ENCODE measurements at regions not wholly inside any gene's neighbourhood (a gene's known extent, or its start where the extent isn't known, plus 50 kb on each side); places are given as distances from the start of the nearest gene placed in this dataset.

DNA sequence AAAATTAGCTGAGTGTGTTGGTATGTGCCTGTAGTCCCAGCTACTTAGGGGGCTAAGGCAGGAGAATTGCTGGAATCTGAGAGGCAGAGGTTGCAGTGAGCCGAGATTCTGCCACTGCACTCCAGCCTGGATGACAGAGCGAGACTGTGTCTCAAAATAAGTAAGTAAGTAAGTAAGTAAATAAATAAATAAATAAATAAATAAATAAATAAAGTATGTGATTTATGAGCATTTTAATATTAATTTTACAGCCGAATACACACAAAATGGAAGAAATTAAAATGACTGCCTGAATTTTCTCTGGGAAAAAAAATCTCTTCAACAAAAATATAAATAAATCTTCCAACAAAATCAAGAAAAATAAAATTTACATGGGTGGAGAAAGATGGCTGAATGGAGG lies 740.7 kb downstream of the CDH18 start:
- Mint-ChIP-seq H3K27ac (no peak overlapping the region), H3K27me3 (ENCODE audit: low read depth in 3 of 3) (peaks cover 0 to 4% (median 1%) of the 10 kb centered on the region in 3 donors), H3K4me1 (no peaks in the 10 kb centered on the region), H3K4me3 (no peak overlapping the region), H3K9me3 (peaks cover 0 to 12% (median 8%) of the 10 kb centered on the region in 7 donors), H3K36me3 (no peaks in the 10 kb centered on the region)
- H3K27ac ChIP-seq (ENCODE audit: low read depth in 1 of 2, low read length in 2 of 2) = no peak overlapping the region
- no peak overlapping the region for H2AFZ ChIP-seq (ENCODE audit: insufficient read depth, low read depth, low read length, poor library complexity, severe bottlenecking)
- WGBS (ENCODE audit: insufficient coverage) = no CpG with 5 or more reads among the region's 3 CpGs
- H3K9ac ChIP-seq (ENCODE audit: insufficient read depth, low read length, poor library complexity, severe bottlenecking) = no peak overlapping the region
- peaks cover 12 to 17% of the 10 kb centered on the region in 2 donors for H3K9me3 ChIP-seq (replicated peaks in 1 of 2; ENCODE audit: control insufficient read depth in 1 of 2, insufficient read depth in 1 of 2, low read length in 2 of 2)
- no peaks in the 10 kb centered on the region for H3K36me3 ChIP-seq (replicated peaks in 1 of 2; ENCODE audit: control insufficient read depth in 1 of 2, insufficient read depth in 2 of 2, low read length in 2 of 2)
- H3K27me3 ChIP-seq (ENCODE audit: control insufficient read depth in 2 of 2, insufficient read depth in 2 of 2, low read length in 2 of 2) = no peaks in the 10 kb centered on the region
- H3K4me3 ChIP-seq (replicated peaks in 1 of 3; ENCODE audit: low read depth in 2 of 3, low read length in 3 of 3) = no peak overlapping the region
- DNase-seq = no peak
- intact Hi-C loops (cut with micrococcal nuclease) = no loop called here
- H3K79me2 ChIP-seq (ENCODE audit: insufficient read depth, low read length) = no peaks in the 10 kb centered on the region
- no peak for TF ChIP-seq CTCF (IDR thresholded peaks at IDR 0.05)
- no peak overlapping the region for H3K4me2 ChIP-seq (replicated peaks; ENCODE audit: extremely low read depth, low read length, poor library complexity, severe bottlenecking)
- H3K4me1 ChIP-seq (ENCODE audit: control insufficient read depth in 1 of 2, insufficient read depth in 2 of 2, low read length in 2 of 2) = no peaks in the 10 kb centered on the region
- no peaks in the 10 kb centered on the region for H4K20me1 ChIP-seq (ENCODE audit: insufficient read depth, low read length)

DNA sequence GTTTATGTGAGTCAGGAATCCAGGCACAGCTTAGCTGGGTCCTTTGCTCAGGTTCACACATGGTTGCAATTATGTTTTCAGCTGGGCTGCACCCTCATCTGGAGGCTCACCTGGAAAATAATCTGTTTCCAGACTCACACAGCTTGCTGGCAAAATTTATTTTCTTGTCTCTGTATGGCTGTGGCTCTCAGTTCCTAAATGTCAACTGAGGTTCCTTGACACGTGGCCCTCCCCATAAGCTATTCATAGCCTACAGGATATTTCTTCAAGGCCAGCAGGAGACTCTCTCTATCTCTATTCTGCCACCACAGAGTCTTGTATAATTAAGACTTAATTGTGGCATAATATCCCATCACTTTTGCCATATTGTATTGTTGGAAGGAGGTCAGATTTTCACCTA lies 732.0 kb downstream of the CDH18 start:
- TF ChIP-seq CTCF (IDR thresholded peaks at IDR 0.05) = no peak
- H3K27me3 ChIP-seq (ENCODE audit: control insufficient read depth in 2 of 2, insufficient read depth in 2 of 2, low read length in 2 of 2) = no peaks in the 10 kb centered on the region
- H2AFZ ChIP-seq (ENCODE audit: insufficient read depth, low read depth, low read length, poor library complexity, severe bottlenecking) = no peak overlapping the region
- intact Hi-C loops (cut with micrococcal nuclease) = no loop called here
- no peaks in the 10 kb centered on the region for H3K79me2 ChIP-seq (ENCODE audit: insufficient read depth, low read length)
- Mint-ChIP-seq H3K27ac (no peak overlapping the region), H3K4me3 (no peak overlapping the region), H3K27me3 (ENCODE audit: low read depth in 3 of 3) (peaks cover 0 to 2% (median 0%) of the 10 kb centered on the region in 3 donors), H3K4me1 (no peaks in the 10 kb centered on the region), H3K36me3 (no peaks in the 10 kb centered on the region), H3K9me3 (peaks cover 2 to 12% (median 4%) of the 10 kb centered on the region in 7 donors)
- DNase-seq = no peak
- WGBS (ENCODE audit: insufficient coverage) = no CpG with 5 or more reads among the region's 1 CpG
- no peak overlapping the region for H3K27ac ChIP-seq (ENCODE audit: low read depth in 1 of 2, low read length in 2 of 2)
- H3K4me1 ChIP-seq (ENCODE audit: control insufficient read depth in 1 of 2, insufficient read depth in 2 of 2, low read length in 2 of 2) = no peaks in the 10 kb centered on the region
- H3K36me3 ChIP-seq (replicated peaks in 1 of 2; ENCODE audit: control insufficient read depth in 1 of 2, insufficient read depth in 2 of 2, low read length in 2 of 2) = no peaks in the 10 kb centered on the region
- no peak overlapping the region for H3K9ac ChIP-seq (ENCODE audit: insufficient read depth, low read length, poor library complexity, severe bottlenecking)
- H4K20me1 ChIP-seq (ENCODE audit: insufficient read depth, low read length) = no peaks in the 10 kb centered on the region
- no peak overlapping the region for H3K4me2 ChIP-seq (replicated peaks; ENCODE audit: extremely low read depth, low read length, poor library complexity, severe bottlenecking)
- H3K9me3 ChIP-seq (replicated peaks in 1 of 2; ENCODE audit: control insufficient read depth in 1 of 2, insufficient read depth in 1 of 2, low read length in 2 of 2) = peaks cover 0 to 5% of the 10 kb centered on the region in 2 donors
- no peak overlapping the region for H3K4me3 ChIP-seq (replicated peaks in 1 of 3; ENCODE audit: low read depth in 2 of 3, low read length in 3 of 3)

Data from CD14-positive monocyte (primary cell).